Panc1 (cell line): ENCODE measurements at regions not wholly inside any gene's neighbourhood (a gene's known extent, or its start where the extent isn't known, plus 50 kb on each side); places are given as distances from the start of the nearest gene placed in this dataset.

Experiments
- POLR2AphosphoS5 ChIP-seq: IDR thresholded peaks from 2 replicates; pipeline ENCODE4 v1.6.1; 2012; ENCODE audit warnings: mild to moderate bottlenecking, low read depth, low read length, moderate library complexity
- SIN3A ChIP-seq: IDR thresholded peaks from 2 replicates; pipeline ENCODE4 v1.6.1; 2012; ENCODE audit warnings: low read depth, mild to moderate bottlenecking, low read length, moderate library complexity, borderline replicate concordance; ENCODE audit not compliant: insufficient read depth
- TF ChIP-seq, protein P1 (sequence below): fragments of 450-650 bp; IDR thresholded peaks from 2 replicates; pipeline ENCODE4 v1.5.1; 2017; ENCODE audit warnings: mild to moderate bottlenecking
- TF ChIP-seq, protein P2 (sequence below), 2 experiments: IDR thresholded peaks; 2 replicates each; pipeline ENCODE4 v1.6.1; 2011 to 2012; ENCODE audit warnings: low read depth in 2 of 2, control low read depth in 1 of 2, low read length in 1 of 2, mild to moderate bottlenecking in 1 of 2, moderate library complexity in 1 of 2; ENCODE audit not compliant: insufficient read depth in 1 of 2

DNA sequence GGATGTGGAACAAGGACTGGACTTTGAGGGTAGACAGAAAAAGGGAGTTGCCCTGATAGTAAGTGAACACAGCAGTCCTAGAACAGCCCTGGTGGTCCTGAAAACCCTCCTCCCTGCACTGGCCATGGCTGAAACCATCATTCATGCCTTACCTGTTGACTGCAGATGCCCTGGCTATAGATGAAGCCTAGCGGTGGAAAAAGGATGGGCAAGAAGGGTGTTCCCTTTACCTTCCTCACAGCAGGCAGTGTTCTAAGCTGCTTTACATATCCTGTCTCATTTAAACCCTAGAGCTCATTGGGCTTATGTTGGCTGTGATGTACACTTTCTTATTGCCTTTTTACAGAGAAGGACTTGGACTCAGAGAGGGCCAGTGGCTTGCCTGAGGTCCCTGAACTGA is 133.6 kb downstream of the C11orf91 start:
- TF ChIP-seq, protein P1, sequence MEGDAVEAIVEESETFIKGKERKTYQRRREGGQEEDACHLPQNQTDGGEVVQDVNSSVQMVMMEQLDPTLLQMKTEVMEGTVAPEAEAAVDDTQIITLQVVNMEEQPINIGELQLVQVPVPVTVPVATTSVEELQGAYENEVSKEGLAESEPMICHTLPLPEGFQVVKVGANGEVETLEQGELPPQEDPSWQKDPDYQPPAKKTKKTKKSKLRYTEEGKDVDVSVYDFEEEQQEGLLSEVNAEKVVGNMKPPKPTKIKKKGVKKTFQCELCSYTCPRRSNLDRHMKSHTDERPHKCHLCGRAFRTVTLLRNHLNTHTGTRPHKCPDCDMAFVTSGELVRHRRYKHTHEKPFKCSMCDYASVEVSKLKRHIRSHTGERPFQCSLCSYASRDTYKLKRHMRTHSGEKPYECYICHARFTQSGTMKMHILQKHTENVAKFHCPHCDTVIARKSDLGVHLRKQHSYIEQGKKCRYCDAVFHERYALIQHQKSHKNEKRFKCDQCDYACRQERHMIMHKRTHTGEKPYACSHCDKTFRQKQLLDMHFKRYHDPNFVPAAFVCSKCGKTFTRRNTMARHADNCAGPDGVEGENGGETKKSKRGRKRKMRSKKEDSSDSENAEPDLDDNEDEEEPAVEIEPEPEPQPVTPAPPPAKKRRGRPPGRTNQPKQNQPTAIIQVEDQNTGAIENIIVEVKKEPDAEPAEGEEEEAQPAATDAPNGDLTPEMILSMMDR: no peak
- TF ChIP-seq, protein P2, sequence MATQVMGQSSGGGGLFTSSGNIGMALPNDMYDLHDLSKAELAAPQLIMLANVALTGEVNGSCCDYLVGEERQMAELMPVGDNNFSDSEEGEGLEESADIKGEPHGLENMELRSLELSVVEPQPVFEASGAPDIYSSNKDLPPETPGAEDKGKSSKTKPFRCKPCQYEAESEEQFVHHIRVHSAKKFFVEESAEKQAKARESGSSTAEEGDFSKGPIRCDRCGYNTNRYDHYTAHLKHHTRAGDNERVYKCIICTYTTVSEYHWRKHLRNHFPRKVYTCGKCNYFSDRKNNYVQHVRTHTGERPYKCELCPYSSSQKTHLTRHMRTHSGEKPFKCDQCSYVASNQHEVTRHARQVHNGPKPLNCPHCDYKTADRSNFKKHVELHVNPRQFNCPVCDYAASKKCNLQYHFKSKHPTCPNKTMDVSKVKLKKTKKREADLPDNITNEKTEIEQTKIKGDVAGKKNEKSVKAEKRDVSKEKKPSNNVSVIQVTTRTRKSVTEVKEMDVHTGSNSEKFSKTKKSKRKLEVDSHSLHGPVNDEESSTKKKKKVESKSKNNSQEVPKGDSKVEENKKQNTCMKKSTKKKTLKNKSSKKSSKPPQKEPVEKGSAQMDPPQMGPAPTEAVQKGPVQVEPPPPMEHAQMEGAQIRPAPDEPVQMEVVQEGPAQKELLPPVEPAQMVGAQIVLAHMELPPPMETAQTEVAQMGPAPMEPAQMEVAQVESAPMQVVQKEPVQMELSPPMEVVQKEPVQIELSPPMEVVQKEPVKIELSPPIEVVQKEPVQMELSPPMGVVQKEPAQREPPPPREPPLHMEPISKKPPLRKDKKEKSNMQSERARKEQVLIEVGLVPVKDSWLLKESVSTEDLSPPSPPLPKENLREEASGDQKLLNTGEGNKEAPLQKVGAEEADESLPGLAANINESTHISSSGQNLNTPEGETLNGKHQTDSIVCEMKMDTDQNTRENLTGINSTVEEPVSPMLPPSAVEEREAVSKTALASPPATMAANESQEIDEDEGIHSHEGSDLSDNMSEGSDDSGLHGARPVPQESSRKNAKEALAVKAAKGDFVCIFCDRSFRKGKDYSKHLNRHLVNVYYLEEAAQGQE (IDR thresholded peaks at IDR 0.05; ENCODE audit: insufficient read depth in 1 of 2, low read depth in 2 of 2, low read length in 1 of 2): no peak
- TF ChIP-seq POLR2AphosphoS5: no peak
- no peak for TF ChIP-seq SIN3A
